ENCODE measurements at regions not wholly inside any gene's neighbourhood (a gene's known extent, or its start where the extent isn't known, plus 50 kb on each side); places are given as distances from the start of the nearest gene placed in this dataset.

- TF ChIP-seq CTCF (IDR thresholded peaks at IDR 0.05; ENCODE audit: insufficient read depth in 1 of 2, low read depth in 1 of 2, low read length in 1 of 2, severe bottlenecking in 1 of 2, unreplicated experiment in 1 of 2), result no peak
- CTCF ChIA-PET, result no interaction called here
Observed at GRCh38 chr11:30698425-30698824, 112.3 kb upstream of the MPPED2 start.

GRCh38 chr11:30697032-30697431 lies 110.9 kb upstream of the MPPED2 start:
- H3K4me1 ChIP-seq, result no peaks in the 10 kb centered on the region
- ChIA-PET CTCF (no interaction called here), POLR2A (no interaction called here)
- no peaks in the 10 kb centered on the region for H3K4me1 Mint-ChIP-seq (ENCODE audit: low read depth, unreplicated experiment)
- no peaks in the 10 kb centered on the region for H3K27me3 Mint-ChIP-seq (ENCODE audit: insufficient read depth, unreplicated experiment)
- no peaks in the 10 kb centered on the region for H3K27me3 ChIP-seq (replicated peaks; ENCODE audit: control insufficient read depth, insufficient read depth, low read length)
- H3K36me3 ChIP-seq (ENCODE audit: control insufficient read depth, insufficient read depth, low read length), result no peaks in the 10 kb centered on the region
- H3K4me3 Mint-ChIP-seq (ENCODE audit: unreplicated experiment), result no peak overlapping the region
- no peaks in the 10 kb centered on the region for H3K36me3 Mint-ChIP-seq (ENCODE audit: insufficient read depth, unreplicated experiment)
- H3K9me3 Mint-ChIP-seq (ENCODE audit: unreplicated experiment), result no peaks in the 10 kb centered on the region
- TF ChIP-seq CTCF (IDR thresholded peaks at IDR 0.05; ENCODE audit: insufficient read depth in 1 of 2, low read depth in 1 of 2, low read length in 1 of 2, severe bottlenecking in 1 of 2, unreplicated experiment in 1 of 2), result no peak
- no TSS peak for BruUV-seq (replicated peaks)
- no peak for DNase-seq
- no peaks in the 10 kb centered on the region; the same call in 1 of the 2 replicates for H3K9me3 ChIP-seq
- intact Hi-C loops (cut with micrococcal nuclease; ENCODE audit: unreplicated experiment), result no loop called here
- no peak overlapping the region for H3K27ac Mint-ChIP-seq (ENCODE audit: unreplicated experiment)
- H3K4me3 ChIP-seq (ENCODE audit: low read depth, low read length), result no peak overlapping the region

More at GRCh38 chr11:30698425-30698824, 112.3 kb upstream of the MPPED2 start:
- no peak overlapping the region for H3K4me3 ChIP-seq (ENCODE audit: low read depth, low read length)
- intact Hi-C loops (cut with micrococcal nuclease; ENCODE audit: unreplicated experiment), result no loop called here
- no TSS peak for BruUV-seq (replicated peaks)
- Mint-ChIP-seq H3K9me3 (ENCODE audit: unreplicated experiment) (no peaks in the 10 kb centered on the region), H3K36me3 (ENCODE audit: insufficient read depth, unreplicated experiment) (no peaks in the 10 kb centered on the region), H3K4me1 (ENCODE audit: low read depth, unreplicated experiment) (no peaks in the 10 kb centered on the region), H3K27ac (ENCODE audit: unreplicated experiment) (no peak overlapping the region), H3K4me3 (ENCODE audit: unreplicated experiment) (no peak overlapping the region), H3K27me3 (ENCODE audit: insufficient read depth, unreplicated experiment) (no peaks in the 10 kb centered on the region)
- H3K27me3 ChIP-seq (replicated peaks; ENCODE audit: control insufficient read depth, insufficient read depth, low read length), result no peaks in the 10 kb centered on the region
- no peaks in the 10 kb centered on the region for H3K4me1 ChIP-seq
- POLR2A ChIA-PET, result no interaction called here
- DNase-seq, result no peak
- no peaks in the 10 kb centered on the region for H3K9me3 ChIP-seq
- H3K36me3 ChIP-seq (ENCODE audit: control insufficient read depth, insufficient read depth, low read length), result no peaks in the 10 kb centered on the region

- ChIA-PET POLR2A (no interaction called here), CTCF (no interaction called here)
- H3K4me3 Mint-ChIP-seq (ENCODE audit: unreplicated experiment), result no peak overlapping the region
- no peak for TF ChIP-seq CTCF (IDR thresholded peaks at IDR 0.05; ENCODE audit: insufficient read depth in 1 of 2, low read depth in 1 of 2, low read length in 1 of 2, severe bottlenecking in 1 of 2, unreplicated experiment in 1 of 2)
- Histone ChIP-seq H3K36me3 (ENCODE audit: control insufficient read depth, insufficient read depth, low read length) (no peaks in the 10 kb centered on the region), H3K27me3 (replicated peaks; ENCODE audit: control insufficient read depth, insufficient read depth, low read length) (no peaks in the 10 kb centered on the region), H3K4me3 (ENCODE audit: low read depth, low read length) (no peak overlapping the region), H3K9me3 (no peaks in the 10 kb centered on the region), H3K4me1 (no peaks in the 10 kb centered on the region)
- no TSS peak for BruUV-seq (replicated peaks)
- H3K4me1 Mint-ChIP-seq (ENCODE audit: low read depth, unreplicated experiment), result no peaks in the 10 kb centered on the region
- intact Hi-C loops (cut with micrococcal nuclease; ENCODE audit: unreplicated experiment), result no loop called here
- H3K36me3 Mint-ChIP-seq (ENCODE audit: insufficient read depth, unreplicated experiment), result no peaks in the 10 kb centered on the region
- no peak overlapping the region for H3K27ac Mint-ChIP-seq (ENCODE audit: unreplicated experiment)
- no peaks in the 10 kb centered on the region for H3K27me3 Mint-ChIP-seq (ENCODE audit: insufficient read depth, unreplicated experiment)
- no peak for DNase-seq
- peaks cover 2% of the 10 kb centered on the region for H3K9me3 Mint-ChIP-seq (ENCODE audit: unreplicated experiment)
Observed at GRCh38 chr11:30684772-30685171, 98.6 kb upstream of the MPPED2 start.

Data from Caco-2 (cell line).